ENCODE measurements at regions not wholly inside any gene's neighbourhood (a gene's known extent, or its start where the extent isn't known, plus 50 kb on each side); places are given as distances from the start of the nearest gene placed in this dataset.

- DNase-seq: no peak
Observed at GRCh38 chr10:128506423-128506822, 380.2 kb upstream of the MKI67 start.

- no peak for DNase-seq
Observed at GRCh38 chr10:128507066-128507465, 380.8 kb upstream of the MKI67 start.

GRCh38 chr10:128511284-128511683, 385.1 kb upstream of the MKI67 start:
- no peak for DNase-seq

GRCh38 chr10:128512767-128513166, 386.5 kb upstream of the MKI67 start:
- DNase-seq: no peak

GRCh38 chr10:128514536-128514935, 388.3 kb upstream of the MKI67 start:
- DNase-seq: no peak

- DNase-seq: no peak
Observed at GRCh38 chr10:128516180-128516579, 390.0 kb upstream of the MKI67 start.

- DNase-seq: no peak
Observed at GRCh38 chr10:128517167-128517566, 390.9 kb upstream of the MKI67 start.

GRCh38 chr10:128518000-128518399, 391.8 kb upstream of the MKI67 start:
- no peak for DNase-seq

- no peak for DNase-seq
Observed at GRCh38 chr10:128519581-128519980, 393.4 kb upstream of the MKI67 start.

- no peak for DNase-seq
Observed at GRCh38 chr10:128520211-128520815, 394.1 kb upstream of the MKI67 start.

- no peak for DNase-seq
Observed at GRCh38 chr10:128522551-128523308, 396.5 kb upstream of the MKI67 start.

- no peak for DNase-seq
Observed at GRCh38 chr10:128525444-128525843, 399.2 kb upstream of the MKI67 start.

- no peak for DNase-seq
Observed at GRCh38 chr10:128525936-128526335, 399.7 kb upstream of the MKI67 start.

- DNase-seq: no peak
Observed at GRCh38 chr10:128526791-128527375, 400.7 kb upstream of the MKI67 start.

GRCh38 chr10:128527711-128528110, 401.5 kb upstream of the MKI67 start:
- no peak for DNase-seq

GRCh38 chr10:128528167-128528566, 401.9 kb upstream of the MKI67 start:
- DNase-seq: no peak

GRCh38 chr10:128528781-128529180, 402.6 kb upstream of the MKI67 start:
- DNase-seq: no peak

- DNase-seq: no peak
Observed at GRCh38 chr10:128529225-128529624, 403.0 kb upstream of the MKI67 start.

- no peak for DNase-seq
Observed at GRCh38 chr10:128530301-128530700, 404.1 kb upstream of the MKI67 start.

- no peak for DNase-seq
Observed at GRCh38 chr10:128530946-128531345, 404.7 kb upstream of the MKI67 start.

- no peak for DNase-seq
Observed at GRCh38 chr10:128534686-128535085, 408.5 kb upstream of the MKI67 start.

- no peak for DNase-seq
Observed at GRCh38 chr10:128536259-128536658, 410.0 kb upstream of the MKI67 start.

- no peak for DNase-seq
Observed at GRCh38 chr10:128537834-128538330, 411.7 kb upstream of the MKI67 start.

GRCh38 chr10:128538671-128539070, 412.4 kb upstream of the MKI67 start:
- no peak for DNase-seq

All from NCI-H2029 (cell line).